MCF 10A (cell line): ENCODE measurements at regions not wholly inside any gene's neighbourhood (a gene's known extent, or its start where the extent isn't known, plus 50 kb on each side); places are given as distances from the start of the nearest gene placed in this dataset.

Source experiments
- BruUV-seq: library from RNA; stranded (reverse); fragments of 400-500 nt; replicated peaks from 2 replicates; lab custom pipeline; 2021; lab: Mats Ljungman, UMichigan
- CTCF ChIA-PET: fragments of 300-600 bp; sonication (Branson Sonifier 250); formaldehyde crosslinking; extraction: SDS; loops from one replicate; lab custom pipeline; 2021; ENCODE audit warnings: antibody characterized with exemption, inconsistent platforms; lab: Yijun Ruan, JAX
- POLR2A ChIA-PET: fragments of 300-600, 350-650 bp; sonication (Branson Sonifier 250); formaldehyde crosslinking; extraction: SDS; loops from one replicate; lab custom pipeline; 2020; ENCODE audit warnings: antibody characterized with exemption, inconsistent platforms; lab: Yijun Ruan, JAX
- DNase-seq: peaks from one replicate; pipeline ENCODE4 v3.0.0-alpha.2; 2018; ENCODE audit not compliant: unreplicated experiment
- H3K27ac Mint-ChIP-seq: one replicate; pipeline ENCODE4 v1.8.0; 2022; ENCODE audit warnings: mild to moderate bottlenecking, low read depth, mixed read lengths; ENCODE audit not compliant: unreplicated experiment
- H3K27me3 Mint-ChIP-seq: one replicate; pipeline ENCODE4 v1.8.0; 2022; ENCODE audit warnings: mixed read lengths; ENCODE audit not compliant: insufficient read depth, unreplicated experiment
- H3K36me3 Mint-ChIP-seq: one replicate; pipeline ENCODE4 v1.8.0; 2022; ENCODE audit warnings: mild to moderate bottlenecking, moderate library complexity, mixed read lengths; ENCODE audit not compliant: insufficient read depth, unreplicated experiment
- H3K4me1 Mint-ChIP-seq: one replicate; pipeline ENCODE4 v1.8.0; 2022; ENCODE audit warnings: mixed read lengths; ENCODE audit not compliant: insufficient read depth, unreplicated experiment
- H3K4me3 Mint-ChIP-seq: one replicate; pipeline ENCODE4 v1.8.0; 2022; ENCODE audit warnings: mild to moderate bottlenecking, moderate library complexity, mixed read lengths; ENCODE audit not compliant: unreplicated experiment
- H3K9me3 Mint-ChIP-seq: one replicate; pipeline ENCODE4 v1.8.0; 2022; ENCODE audit warnings: mixed read lengths; ENCODE audit not compliant: unreplicated experiment
- intact Hi-C: fragments of 100-400 bp; cut with micrococcal nuclease; formaldehyde crosslinking; loops from 2 replicates; pipeline ENCODE4 v1.14.1; 2022
- TF ChIP-seq, protein P1 (sequence below): fragments of 200-600 bp; IDR thresholded peaks from one replicate; pipeline ENCODE4 v1.8.0; 2022; ENCODE audit warnings: antibody characterized with exemption, mild to moderate bottlenecking; ENCODE audit not compliant: unreplicated experiment

DNA sequence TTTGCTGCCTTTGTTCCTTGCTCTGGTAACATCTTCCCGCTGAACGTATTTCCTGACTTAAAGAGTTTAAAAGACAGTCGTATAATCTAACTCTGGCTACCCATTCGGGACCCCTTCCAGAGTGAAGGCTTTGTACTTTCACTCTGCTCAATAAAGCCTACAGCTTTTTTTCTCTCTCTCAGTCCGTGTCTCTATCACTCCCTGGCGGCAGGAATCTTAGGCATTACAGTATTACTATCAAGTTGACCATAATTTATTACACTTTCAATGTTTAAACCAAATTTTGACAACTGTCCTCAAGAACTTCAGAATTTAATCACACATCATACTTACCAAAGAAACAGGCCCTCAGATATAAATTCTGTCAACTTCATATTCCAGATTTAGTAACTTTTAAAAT is 967.9 kb downstream of the FSCB start:
- peaks cover 9% of the 10 kb centered on the region for H3K9me3 Mint-ChIP-seq
- DNase-seq, result peak; percentile 57
- CTCF ChIA-PET, result interaction anchor here (0.6 to 1.0 kb wide), 3 partner anchors 34 to 920 kb away, joined by 3 to 4 read pairs (median 3); no protein-coding TSS in a partner anchor
- TF ChIP-seq, protein P1, sequence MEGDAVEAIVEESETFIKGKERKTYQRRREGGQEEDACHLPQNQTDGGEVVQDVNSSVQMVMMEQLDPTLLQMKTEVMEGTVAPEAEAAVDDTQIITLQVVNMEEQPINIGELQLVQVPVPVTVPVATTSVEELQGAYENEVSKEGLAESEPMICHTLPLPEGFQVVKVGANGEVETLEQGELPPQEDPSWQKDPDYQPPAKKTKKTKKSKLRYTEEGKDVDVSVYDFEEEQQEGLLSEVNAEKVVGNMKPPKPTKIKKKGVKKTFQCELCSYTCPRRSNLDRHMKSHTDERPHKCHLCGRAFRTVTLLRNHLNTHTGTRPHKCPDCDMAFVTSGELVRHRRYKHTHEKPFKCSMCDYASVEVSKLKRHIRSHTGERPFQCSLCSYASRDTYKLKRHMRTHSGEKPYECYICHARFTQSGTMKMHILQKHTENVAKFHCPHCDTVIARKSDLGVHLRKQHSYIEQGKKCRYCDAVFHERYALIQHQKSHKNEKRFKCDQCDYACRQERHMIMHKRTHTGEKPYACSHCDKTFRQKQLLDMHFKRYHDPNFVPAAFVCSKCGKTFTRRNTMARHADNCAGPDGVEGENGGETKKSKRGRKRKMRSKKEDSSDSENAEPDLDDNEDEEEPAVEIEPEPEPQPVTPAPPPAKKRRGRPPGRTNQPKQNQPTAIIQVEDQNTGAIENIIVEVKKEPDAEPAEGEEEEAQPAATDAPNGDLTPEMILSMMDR, result peak; percentile 46
- POLR2A ChIA-PET, result no interaction called here
- H3K4me3 Mint-ChIP-seq, result peak overlapping the region; percentile 21
- intact Hi-C loops, result loop anchor here (2.0 kb wide), 1 partner anchor 1314 kb away; no protein-coding TSS in a partner anchor
- H3K27ac Mint-ChIP-seq, result no peak overlapping the region
- no TSS peak for BruUV-seq
- H3K27me3 Mint-ChIP-seq, result no peaks in the 10 kb centered on the region
- no peaks in the 10 kb centered on the region for H3K36me3 Mint-ChIP-seq
- peaks cover 10% of the 10 kb centered on the region for H3K4me1 Mint-ChIP-seq

DNA sequence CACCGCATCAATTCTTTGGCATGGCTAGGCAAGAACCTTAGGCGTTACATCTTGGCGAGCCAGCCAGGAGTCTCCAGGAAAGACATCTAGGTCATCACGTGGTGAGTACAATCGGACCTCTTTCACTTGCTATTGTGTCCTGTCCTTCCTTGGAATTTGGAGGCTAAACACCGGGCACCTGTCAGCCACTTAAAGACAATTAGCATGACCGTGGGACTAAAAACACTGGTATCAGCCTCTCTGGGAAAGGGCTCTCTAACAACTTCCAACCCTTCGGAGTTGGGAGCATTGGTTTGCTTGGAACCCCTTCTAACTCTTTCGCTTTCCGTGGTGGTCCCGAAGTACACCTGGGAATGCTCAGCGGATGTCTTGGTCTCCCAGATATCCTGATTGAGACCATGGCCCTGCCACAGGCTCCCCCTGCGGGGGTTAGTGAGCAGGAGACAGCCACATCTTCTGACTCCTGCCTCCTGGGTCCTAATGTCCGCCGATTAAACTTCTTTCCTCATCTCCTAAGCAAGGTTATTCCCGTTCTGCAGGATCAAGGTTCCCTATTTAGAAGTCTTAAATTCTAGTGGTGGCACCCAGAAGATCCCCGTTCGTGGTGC is 971.7 kb downstream of the FSCB start:
- H3K4me3 Mint-ChIP-seq, result no peak overlapping the region
- ChIA-PET POLR2A (no interaction called here), CTCF (interaction anchor here (1.3 kb wide), 1 partner anchor 1425 kb away, joined by 3 read pairs; no protein-coding TSS in a partner anchor)
- H3K27me3 Mint-ChIP-seq, result no peaks in the 10 kb centered on the region
- TF ChIP-seq, protein P1, result no peak
- intact Hi-C loops, result no loop called here
- peaks cover 9% of the 10 kb centered on the region for H3K9me3 Mint-ChIP-seq
- no peak overlapping the region for H3K27ac Mint-ChIP-seq
- peaks cover 10% of the 10 kb centered on the region for H3K4me1 Mint-ChIP-seq
- no peak for DNase-seq
- no peaks in the 10 kb centered on the region for H3K36me3 Mint-ChIP-seq
- no TSS peak for BruUV-seq

DNA sequence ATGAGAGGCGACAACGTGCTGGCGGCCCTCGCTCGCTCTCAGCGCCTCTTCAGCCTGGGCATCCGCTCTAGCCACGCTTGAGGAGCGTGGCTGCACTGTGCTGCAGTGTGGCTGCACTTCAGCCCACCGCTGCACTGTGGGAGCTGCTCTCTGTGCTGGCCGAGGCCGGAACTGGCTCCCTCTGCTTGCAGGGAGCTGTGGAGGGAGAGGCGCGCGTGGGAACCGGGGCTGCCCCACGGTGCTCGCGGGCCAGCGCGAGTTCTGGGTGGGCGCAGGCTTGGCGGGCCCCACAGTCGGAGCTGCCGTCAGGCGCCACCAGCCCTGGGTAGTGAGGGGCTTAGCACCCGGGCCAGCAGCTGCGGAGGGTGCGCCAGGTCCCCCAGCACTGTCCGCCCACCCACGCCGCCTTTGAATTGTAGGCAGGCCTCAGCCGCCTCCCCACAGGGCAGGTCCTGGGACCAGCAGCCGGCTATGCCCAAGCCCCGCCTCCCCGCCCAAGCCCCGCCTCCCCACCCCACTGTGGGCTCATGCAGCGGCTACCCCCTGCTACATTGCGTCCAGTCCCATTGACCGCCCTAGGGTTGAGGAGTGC is 974.2 kb downstream of the FSCB start:
- no TSS peak for BruUV-seq
- Mint-ChIP-seq H3K9me3 (peaks cover 9% of the 10 kb centered on the region), H3K36me3 (no peaks in the 10 kb centered on the region), H3K4me1 (no peaks in the 10 kb centered on the region), H3K27me3 (no peaks in the 10 kb centered on the region), H3K4me3 (no peak overlapping the region), H3K27ac (no peak overlapping the region)
- ChIA-PET POLR2A (no interaction called here), CTCF (no interaction called here)
- TF ChIP-seq, protein P1, result no peak
- intact Hi-C loops, result no loop called here
- no peak for DNase-seq

DNA sequence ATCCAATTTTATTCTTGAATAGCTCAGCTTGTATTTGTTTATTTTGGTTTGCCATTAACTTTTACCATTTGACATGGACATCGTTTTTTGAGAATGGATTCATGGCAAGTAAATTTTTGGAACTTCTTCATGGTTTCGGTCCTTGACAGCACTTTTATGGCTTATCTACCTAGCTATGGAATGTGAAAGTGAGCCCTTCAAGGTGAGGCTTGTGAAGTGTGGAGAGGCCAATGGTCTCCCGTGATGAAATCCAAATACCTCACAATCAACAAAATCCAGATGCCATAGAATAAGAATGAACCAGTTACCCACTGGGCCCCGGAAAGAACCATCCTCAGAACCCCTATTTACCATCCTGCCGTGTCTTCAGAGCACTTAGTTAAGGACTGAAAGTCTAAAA is 978.8 kb downstream of the FSCB start:
- Mint-ChIP-seq H3K9me3 (no peaks in the 10 kb centered on the region), H3K4me3 (no peak overlapping the region), H3K36me3 (no peaks in the 10 kb centered on the region), H3K27ac (no peak overlapping the region), H3K4me1 (no peaks in the 10 kb centered on the region), H3K27me3 (no peaks in the 10 kb centered on the region)
- BruUV-seq, result no TSS peak
- CTCF ChIA-PET, result interaction anchor here (0.6 kb wide), 2 partner anchors 49 to 59 kb away, joined by 3 to 4 read pairs; no protein-coding TSS in a partner anchor
- POLR2A ChIA-PET, result no interaction called here
- intact Hi-C loops, result no loop called here
- TF ChIP-seq, protein P1, result no peak
- no peak for DNase-seq
